Esophagus muscularis mucosa (tissue), 4 donors: ENCODE measurements at regions not wholly inside any gene's neighbourhood (a gene's known extent, or its start where the extent isn't known, plus 50 kb on each side); places are given as distances from the start of the nearest gene placed in this dataset.
A peak's percentile ranks its signal among the peaks of the same experiment; 100 is the strongest.

ENCODE experiments used
- DNase-seq: peaks from one replicate; pipeline ENCODE4 v3.0.0-alpha.2; 2017; ENCODE audit errors: extremely low spot score
- H3K27ac ChIP-seq, 4 donors: fragments of 200-600 bp; sonication (generic); replicated peaks in 1 of 4; 1 replicate in 3 of 4; 2 replicates in 1 of 4; pipeline ENCODE4 v1.5.1; 2016 to 2019; ENCODE audit warnings: mild to moderate bottlenecking in 1 of 4
- H3K27me3 ChIP-seq, 4 donors: fragments of 200-600 bp; sonication (generic); one replicate each; pipeline versions ENCODE4 v1.5.1 to v1.6.0; 2016 to 2019
- H3K36me3 ChIP-seq, 4 donors: fragments of 200-600 bp; sonication (generic); one replicate each; pipeline ENCODE4 v1.5.1; 2016 to 2019
- H3K4me1 ChIP-seq, 4 donors: fragments of 200-600 bp; sonication (generic); one replicate each; pipeline ENCODE4 v1.5.1; 2016 to 2019
- H3K4me3 ChIP-seq, 4 donors: fragments of 200-600 bp; sonication (generic); 1 replicate in 2 of 4; 2 replicates in 2 of 4; pipeline ENCODE4 v1.5.1; 2016 to 2019; ENCODE audit warnings: mild to moderate bottlenecking in 4 of 4, moderate library complexity in 1 of 4
- H3K9me3 ChIP-seq, 4 donors: fragments of 200-600 bp; sonication (generic); 1 replicate in 3 of 4; 2 replicates in 1 of 4; pipeline ENCODE4 v1.5.1; 2016 to 2019
- CTCF ChIP-seq, 3 experiments: fragments of 200-600 bp in 2 of 3; fragments of 450-650 bp in 1 of 3; sonication (generic) in 2 of 3; IDR thresholded peaks; one replicate each; pipeline ENCODE4 v1.5.1; 2017 to 2019; ENCODE audit warnings: antibody characterized with exemption in 3 of 3, mild to moderate bottlenecking in 2 of 3, moderate library complexity in 1 of 3
- EP300 ChIP-seq: sonication (generic); formaldehyde crosslinking; IDR thresholded peaks from one replicate; pipeline ENCODE4 v1.6.1; 2017; ENCODE audit warnings: antibody characterized with exemption
- POLR2A ChIP-seq: fragments of 450-650 bp; IDR thresholded peaks from one replicate; pipeline ENCODE4 v1.6.1; 2017; ENCODE audit warnings: antibody characterized with exemption, moderate library complexity, mild to moderate bottlenecking, low read depth
- POLR2AphosphoS5 ChIP-seq, 2 donors: sonication (generic); formaldehyde crosslinking; IDR thresholded peaks; one replicate each; pipeline ENCODE4 v1.6.1; 2017; ENCODE audit warnings: antibody characterized with exemption in 2 of 2
- WGBS: methylation state at CpG from one replicate; pipeline ENCODE4 v1.1.5; 2018; 5-methylcytosine and 5-hydroxymethylcytosine counted together
- intact Hi-C: fragments of 100-400 bp; cut with DNase I; formaldehyde crosslinking; loops from one replicate; pipeline ENCODE4 v1.15.1; 2023

GRCh38 chr10:4353059-4353655, 472.9 kb upstream of the AKR1E2 start:
- no peaks in the 10 kb centered on the region for H3K36me3 ChIP-seq
- H3K27me3 ChIP-seq: no peaks in the 10 kb centered on the region
- intact Hi-C loops: loop anchor here (5.0 to 10.0 kb wide), 2 partner anchors 304 to 412 kb away; no protein-coding TSS in a partner anchor
- H3K4me3 ChIP-seq: no peak overlapping the region
- no peak for TF ChIP-seq CTCF (IDR thresholded peaks at IDR 0.05)
- TF ChIP-seq POLR2AphosphoS5 (IDR thresholded peaks at IDR 0.05): no peak
- no peak for TF ChIP-seq EP300
- TF ChIP-seq POLR2A: no peak
- peak overlapping the region; percentile 74 to 78 (median 76) for H3K27ac ChIP-seq
- no peaks in the 10 kb centered on the region for H3K9me3 ChIP-seq
- H3K4me1 ChIP-seq: peaks cover 20 to 41% (median 35%) of the 10 kb centered on the region in 4 donors
- no peak for DNase-seq
- WGBS: 80% methylated on average over 10 of the region's 11 CpGs

GRCh38 chr10:4352414-4352961, 473.5 kb upstream of the AKR1E2 start:
- H3K27me3 ChIP-seq: no peaks in the 10 kb centered on the region
- H3K4me1 ChIP-seq: peaks cover 20 to 41% (median 35%) of the 10 kb centered on the region in 4 donors
- TF ChIP-seq CTCF (IDR thresholded peaks at IDR 0.05): no peak
- no peak for TF ChIP-seq POLR2A
- TF ChIP-seq POLR2AphosphoS5 (IDR thresholded peaks at IDR 0.05): no peak
- no peak for TF ChIP-seq EP300
- intact Hi-C loops: loop anchor here (5.0 to 10.0 kb wide), 2 partner anchors 305 to 412 kb away; no protein-coding TSS in a partner anchor
- no peak overlapping the region for H3K4me3 ChIP-seq
- WGBS: 52% methylated on average over 7 of the region's 7 CpGs
- H3K9me3 ChIP-seq: no peaks in the 10 kb centered on the region
- H3K36me3 ChIP-seq: no peaks in the 10 kb centered on the region
- peak overlapping the region; percentile 74 to 78 (median 76) for H3K27ac ChIP-seq
- DNase-seq: no peak

- H3K36me3 ChIP-seq: no peaks in the 10 kb centered on the region
- no peak overlapping the region for H3K4me3 ChIP-seq
- 74% methylated on average over 3 of the region's 3 CpGs for WGBS
- DNase-seq: no peak
- no peaks in the 10 kb centered on the region for H3K27me3 ChIP-seq
- intact Hi-C loops: loop anchor here (5.0 to 10.0 kb wide), 2 partner anchors 305 to 413 kb away; no protein-coding TSS in a partner anchor
- H3K27ac ChIP-seq: peak overlapping the region; percentile 74 to 78 (median 76)
- TF ChIP-seq POLR2AphosphoS5 (IDR thresholded peaks at IDR 0.05): no peak
- TF ChIP-seq EP300: no peak
- no peak for TF ChIP-seq POLR2A
- TF ChIP-seq CTCF (IDR thresholded peaks at IDR 0.05): no peak
- peaks cover 20 to 41% (median 35%) of the 10 kb centered on the region in 4 donors for H3K4me1 ChIP-seq
- H3K9me3 ChIP-seq: no peaks in the 10 kb centered on the region
These were observed 474.1 kb upstream of the AKR1E2 start for GRCh38 chr10:4351723-4352413.

- no peaks in the 10 kb centered on the region for H3K27me3 ChIP-seq
- H3K4me1 ChIP-seq: peaks cover 21 to 42% (median 42%) of the 10 kb centered on the region in 4 donors
- H3K36me3 ChIP-seq: no peaks in the 10 kb centered on the region
- no peak for DNase-seq
- no peaks in the 10 kb centered on the region for H3K9me3 ChIP-seq
- intact Hi-C loops: loop anchor here (10.0 kb wide), 2 partner anchors 147 to 563 kb away; partner anchors contain the start of gene KLF6
- TF ChIP-seq EP300 (no peak), POLR2A (no peak), CTCF (IDR thresholded peaks at IDR 0.05) (no peak), POLR2AphosphoS5 (IDR thresholded peaks at IDR 0.05) (no peak)
- H3K27ac ChIP-seq: peak overlapping the region in 2 of 4 donors; percentile 6 to 20
- WGBS: 81% methylated on average over 6 of the region's 6 CpGs
- no peak overlapping the region for H3K4me3 ChIP-seq
These were observed 478.6 kb upstream of the AKR1E2 start for GRCh38 chr10:4347397-4347796.
